ENCODE measurements at regions not wholly inside any gene's neighbourhood (a gene's known extent, or its start where the extent isn't known, plus 50 kb on each side); places are given as distances from the start of the nearest gene placed in this dataset.

DNA sequence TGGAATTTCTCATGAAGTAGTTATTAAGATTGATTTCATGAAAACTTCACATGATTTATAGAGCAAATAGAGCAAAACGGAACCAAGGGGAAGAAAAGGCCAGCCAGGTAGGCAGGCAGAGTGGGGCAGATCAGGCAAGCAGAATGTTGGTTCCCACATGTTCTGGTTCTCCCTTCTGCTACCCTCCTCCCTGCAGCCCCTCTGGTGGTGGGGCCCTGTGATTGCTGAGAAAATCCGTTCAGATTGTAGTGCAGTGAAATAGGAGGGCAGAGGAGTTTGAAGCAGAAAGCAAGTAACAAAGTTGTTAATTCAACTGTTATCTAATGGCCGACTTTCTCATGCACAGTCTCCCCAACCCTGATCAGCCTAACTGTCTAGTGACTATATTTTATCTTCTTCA lies 185.3 kb downstream of the MID1IP1 start:
- no peak for DNase-seq (ENCODE audit: extremely low read depth, low read depth, low spot score)

DNA sequence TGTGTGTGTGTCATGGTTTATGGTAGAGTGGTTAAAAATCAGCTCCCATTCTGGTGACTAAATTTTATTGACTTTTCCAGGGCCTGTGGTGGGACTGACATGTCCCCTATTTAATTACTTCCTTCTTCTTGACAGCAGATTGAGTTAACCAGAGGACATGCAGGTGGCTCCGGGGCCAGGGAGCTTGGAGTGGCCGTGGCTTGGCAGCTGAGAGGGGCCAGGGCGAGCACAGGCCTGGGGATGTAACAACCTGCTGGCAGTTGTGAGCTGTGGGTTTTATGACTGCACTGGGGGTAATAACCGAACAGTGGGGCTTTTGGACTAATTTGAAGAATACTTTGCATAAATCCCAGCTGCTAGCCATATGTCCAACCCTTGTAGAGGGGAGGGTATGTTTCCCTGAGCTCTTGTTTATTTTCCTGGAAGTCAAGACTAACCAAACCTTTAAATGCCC lies 186.0 kb downstream of the MID1IP1 start:
- DNase-seq (ENCODE audit: extremely low read depth, low read depth, low spot score), result no peak

DNA sequence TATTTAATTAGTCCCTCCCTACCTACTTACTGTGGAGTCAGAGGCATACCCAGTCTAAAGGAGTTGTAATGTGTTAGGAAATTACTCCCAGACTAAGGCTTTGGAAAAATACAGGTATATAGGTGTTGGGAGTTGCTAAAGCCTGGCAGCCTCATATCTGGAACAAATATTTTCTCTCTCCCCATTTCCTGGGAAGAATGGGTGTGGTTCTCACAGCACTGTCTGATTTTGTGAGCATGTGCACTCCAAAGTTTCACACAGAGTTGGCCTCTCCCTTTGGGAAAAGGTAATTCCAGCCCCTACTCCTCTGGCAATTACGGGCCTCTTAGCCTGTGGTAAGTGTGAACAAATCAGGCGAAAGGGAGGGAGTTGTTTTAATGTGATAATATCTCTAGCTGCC lies 187.0 kb downstream of the MID1IP1 start:
- no peak for DNase-seq (ENCODE audit: extremely low read depth, low read depth, low spot score)

DNA sequence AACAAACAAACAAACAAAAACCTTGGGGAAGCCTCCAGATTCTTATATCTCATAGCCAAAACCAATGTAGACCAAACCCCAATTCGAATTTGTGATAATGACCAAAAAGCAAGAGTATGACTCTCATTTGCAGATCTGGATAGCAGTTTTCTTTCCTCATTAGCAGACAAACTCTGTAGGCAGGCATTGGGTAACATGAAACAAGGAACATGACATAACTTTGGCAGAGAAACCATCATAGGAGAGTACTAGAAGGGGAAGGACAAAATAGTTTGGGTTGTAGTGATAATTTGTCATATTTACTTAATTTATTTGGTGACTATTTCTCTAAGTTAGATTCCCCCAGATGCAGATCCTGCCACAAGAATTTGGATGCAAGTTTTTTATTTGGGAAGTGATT lies 187.8 kb downstream of the MID1IP1 start:
- no peak for DNase-seq (ENCODE audit: extremely low read depth, low read depth, low spot score)

DNA sequence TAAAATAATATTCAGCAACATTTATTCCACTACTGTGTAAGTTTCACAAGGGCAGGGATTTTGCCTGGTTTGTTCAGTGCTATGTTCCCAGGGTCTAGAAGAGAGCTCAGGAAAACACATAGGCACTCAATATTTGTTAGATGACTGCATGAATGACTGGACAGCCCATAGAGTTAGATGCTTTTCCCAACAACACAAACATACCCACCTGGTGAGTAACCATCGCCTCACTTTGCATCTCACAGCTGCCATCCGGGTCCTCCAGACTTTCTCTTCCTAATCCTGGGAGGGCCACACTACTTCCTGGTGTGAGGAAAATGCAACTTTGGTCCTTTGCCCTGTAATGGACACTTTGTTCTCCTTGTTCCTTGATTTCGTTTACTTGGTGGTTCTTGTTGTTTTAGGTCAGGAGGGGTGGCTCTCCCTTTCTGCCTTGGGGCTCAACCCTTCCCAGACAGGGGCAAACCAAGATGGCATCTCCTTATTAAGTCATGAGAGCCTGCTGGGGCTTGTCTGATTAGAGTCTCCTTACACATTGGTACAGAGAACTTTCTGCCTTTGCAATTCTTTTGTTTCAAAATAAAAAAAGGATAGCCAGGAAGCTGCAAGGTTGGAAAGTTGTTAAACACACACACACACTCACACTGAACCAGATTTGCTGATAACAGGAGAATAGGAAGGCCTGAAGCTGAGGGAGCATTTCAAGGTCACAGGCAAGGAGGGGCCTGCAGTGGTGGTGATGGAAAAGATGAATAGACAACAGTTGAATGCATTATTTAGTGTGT lies 190.6 kb downstream of the MID1IP1 start:
- DNase-seq (ENCODE audit: extremely low read depth, low read depth, low spot score), result no peak

DNA sequence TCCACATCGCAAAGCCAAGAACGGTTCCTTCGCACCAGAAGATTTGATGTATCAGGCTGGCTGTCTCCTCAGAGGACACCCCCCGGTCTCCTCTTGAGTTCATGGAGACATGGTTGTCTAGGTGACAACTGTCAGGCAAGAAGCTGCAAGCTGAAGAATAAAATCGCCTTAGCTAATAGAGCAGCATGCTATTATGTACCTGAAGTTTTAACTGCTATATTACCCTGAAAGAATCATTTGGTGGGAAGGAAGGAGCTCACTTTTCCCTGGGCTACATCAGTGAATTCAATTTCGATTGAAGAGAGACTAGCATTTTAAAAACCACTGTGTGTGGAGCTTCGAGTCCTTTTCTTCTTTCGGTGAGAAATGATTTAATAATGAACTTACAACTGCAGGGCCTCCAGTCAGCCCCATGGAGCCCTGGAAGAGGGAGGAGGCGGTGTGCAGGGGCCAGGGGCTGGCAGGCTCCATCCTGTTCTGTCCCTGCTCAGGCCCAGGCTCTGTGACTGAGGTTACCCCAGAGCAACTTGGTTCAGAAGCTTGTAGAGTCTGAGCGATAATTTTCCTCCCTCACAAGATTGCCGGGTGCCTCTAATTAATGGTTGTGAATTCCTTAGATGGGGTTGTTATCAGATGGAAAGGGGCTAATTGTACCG lies 191.3 kb downstream of the MID1IP1 start:
- no peak for DNase-seq (ENCODE audit: extremely low read depth, low read depth, low spot score)

DNA sequence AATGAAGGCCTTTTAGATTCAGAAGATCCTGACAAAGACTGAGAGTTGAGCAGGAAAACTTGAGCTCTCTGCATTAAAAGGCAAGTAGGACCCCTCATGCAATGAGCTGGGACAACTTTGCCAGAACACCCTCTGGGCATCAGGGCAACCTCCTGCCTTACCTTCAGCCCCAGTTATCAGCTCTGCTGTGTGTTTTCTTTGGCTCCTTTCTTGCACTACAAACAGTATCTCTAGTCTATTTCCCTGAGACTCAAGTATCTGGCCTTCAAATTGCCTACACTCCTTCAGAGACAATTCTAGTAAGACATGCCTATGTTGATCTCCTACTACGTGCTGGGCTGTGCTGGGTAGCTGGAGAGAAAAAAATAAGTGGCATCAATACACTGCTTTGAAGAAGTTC lies 192.2 kb downstream of the MID1IP1 start:
- no peak for DNase-seq (ENCODE audit: extremely low read depth, low read depth, low spot score)

DNA sequence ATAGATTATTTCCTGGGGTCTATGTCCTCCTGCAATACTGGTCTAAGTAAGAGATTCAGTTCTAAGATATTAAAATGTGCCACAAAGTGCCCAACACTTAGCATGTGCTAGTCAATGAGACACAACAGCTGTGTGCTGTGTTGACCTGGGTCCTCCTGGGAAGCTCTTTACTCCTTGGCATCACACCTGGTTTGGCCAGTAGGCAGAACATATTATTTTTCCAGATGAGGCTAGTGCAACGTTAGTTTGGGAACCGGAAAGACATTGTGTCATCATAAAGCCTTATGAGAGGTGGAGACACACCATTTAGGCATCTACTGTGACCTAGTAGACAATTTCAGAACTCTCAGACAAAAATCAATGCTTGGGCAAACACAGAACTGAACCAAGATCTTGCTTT lies 197.8 kb downstream of the MID1IP1 start:
- DNase-seq (ENCODE audit: extremely low read depth, low read depth, low spot score), result no peak

DNA sequence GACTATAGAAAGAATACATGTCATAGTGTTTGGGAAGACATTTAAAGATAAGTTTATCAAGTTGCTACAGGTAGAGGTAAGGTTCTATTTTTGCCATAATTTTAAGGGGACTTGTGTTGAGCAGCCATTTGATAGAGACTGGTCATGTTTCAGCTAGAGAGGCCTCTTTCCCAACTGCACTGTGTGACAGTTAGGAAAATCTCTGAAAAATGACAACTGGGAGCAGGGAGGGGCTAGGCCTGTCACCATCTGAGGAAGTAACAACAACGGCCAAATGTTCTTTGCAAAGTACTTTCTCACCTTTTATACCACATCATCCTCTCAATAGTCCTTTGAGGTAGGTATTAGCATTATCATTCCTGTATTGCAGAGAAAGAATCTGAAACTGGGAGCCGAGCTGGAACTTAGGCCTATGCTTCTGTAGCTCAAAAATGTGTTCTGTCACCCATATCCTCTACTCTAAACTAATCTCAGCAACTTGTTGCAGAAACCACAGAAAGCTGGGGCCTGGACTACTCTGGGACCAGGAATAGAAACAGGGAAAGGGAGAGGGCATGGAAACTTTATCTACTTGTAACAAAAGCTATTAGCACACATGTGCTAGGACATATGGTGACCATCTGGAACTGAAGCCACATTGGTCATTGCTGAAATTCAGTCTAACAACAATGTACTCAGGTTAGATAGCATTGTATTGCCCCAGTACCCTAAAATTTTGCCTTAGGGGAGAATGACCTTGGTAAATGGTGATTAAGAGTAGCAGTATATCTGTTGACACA lies 198.9 kb downstream of the MID1IP1 start:
- DNase-seq (ENCODE audit: extremely low read depth, low read depth, low spot score), result no peak

DNA sequence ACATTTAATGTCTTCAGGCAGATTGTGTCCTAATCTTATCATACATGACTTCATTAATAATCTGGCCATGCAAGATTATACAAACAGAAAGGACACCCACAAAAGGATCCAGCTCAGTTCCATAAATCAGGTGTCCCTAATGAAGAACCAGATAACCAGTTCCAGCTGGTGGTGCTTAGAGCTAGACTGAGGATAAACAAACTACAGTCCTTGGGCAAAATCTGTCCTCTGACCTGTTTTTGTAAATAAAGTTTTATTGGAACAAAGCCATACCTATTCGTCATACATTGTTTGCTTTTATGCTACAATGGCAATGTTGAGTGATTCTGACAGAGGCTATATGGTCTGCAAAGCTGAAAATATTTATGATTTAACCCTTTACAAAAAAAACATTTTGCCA lies 199.5 kb downstream of the MID1IP1 start:
- no peak for DNase-seq (ENCODE audit: extremely low read depth, low read depth, low spot score)

DNA sequence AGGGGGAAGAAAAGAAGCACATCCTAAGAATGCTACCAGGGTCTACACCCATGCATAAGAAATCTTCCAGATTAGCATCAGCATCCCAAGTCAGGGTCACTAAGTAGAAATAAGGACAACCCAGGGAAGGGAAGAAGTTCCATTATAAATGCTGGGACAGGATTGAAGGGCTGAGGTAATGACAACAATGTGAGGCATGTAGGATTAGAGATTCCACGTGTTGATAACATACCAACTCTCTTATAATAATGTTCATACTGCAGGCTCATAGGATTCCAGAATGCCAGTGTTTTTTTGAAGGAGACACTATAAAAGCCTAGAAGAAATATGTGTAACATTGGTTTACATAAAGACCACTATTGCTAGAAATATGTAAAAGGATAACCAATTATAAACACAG lies 201.2 kb downstream of the MID1IP1 start:
- no peak for DNase-seq (ENCODE audit: extremely low read depth, low read depth, low spot score)

DNA sequence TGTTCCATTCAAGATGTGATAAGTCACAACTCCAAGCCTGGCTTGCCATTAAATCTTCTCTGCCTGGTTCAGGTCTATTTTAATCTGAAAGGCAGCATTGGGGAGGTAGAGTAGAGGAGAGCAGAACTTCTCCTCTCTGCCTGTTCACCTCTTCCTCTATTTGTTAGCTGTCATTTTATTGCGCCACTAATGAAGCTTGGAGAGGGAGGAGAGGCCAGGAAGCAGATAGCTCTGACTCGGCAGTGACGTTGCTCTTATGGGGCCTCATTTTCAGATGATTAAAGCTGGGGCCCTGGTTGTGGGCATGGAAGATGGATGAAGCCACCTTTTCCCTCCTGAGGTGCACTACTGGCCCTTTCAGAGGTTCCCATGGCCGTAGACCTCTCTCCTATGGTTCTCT lies 207.3 kb downstream of the MID1IP1 start:
- no peak for DNase-seq (ENCODE audit: extremely low read depth, low read depth, low spot score)

DNA sequence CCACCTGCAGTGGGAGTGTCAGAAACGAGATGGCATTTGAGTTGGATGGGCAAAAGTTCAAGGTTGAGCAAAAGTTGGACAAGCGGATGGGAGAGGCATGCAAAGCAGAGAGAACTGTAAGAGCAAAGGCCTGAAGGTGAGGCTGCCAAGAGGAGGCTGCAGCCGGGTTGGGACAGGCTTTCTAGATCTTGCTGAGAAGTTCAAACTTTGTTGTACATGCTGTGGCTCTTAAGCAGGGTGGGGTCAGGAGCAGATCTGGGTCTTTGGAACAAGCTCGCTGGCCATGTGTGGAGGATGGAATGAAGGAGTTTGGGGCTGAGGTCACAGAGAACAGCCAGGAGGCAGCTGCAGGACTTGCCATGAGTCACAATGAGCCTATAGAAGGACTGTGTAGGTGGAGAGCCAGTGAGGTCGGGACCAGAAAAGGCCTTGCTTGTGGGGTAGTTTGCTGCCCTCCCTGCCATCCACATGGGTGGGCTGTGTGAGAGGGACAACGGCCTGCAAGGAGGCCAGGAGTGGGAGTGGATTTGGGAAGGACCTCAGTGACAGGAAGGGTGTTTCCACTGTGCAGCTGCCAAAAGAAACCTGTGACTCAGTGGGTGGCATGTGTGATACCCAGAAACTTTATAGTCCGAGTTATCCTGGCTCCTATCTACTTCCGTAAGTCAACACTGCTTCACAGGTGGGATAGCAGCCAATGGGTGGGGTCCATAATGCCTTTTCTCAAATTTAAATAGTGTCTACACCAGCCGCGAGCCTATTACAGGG lies 210.4 kb downstream of the MID1IP1 start:
- DNase-seq (ENCODE audit: extremely low read depth, low read depth, low spot score), result no peak

DNA sequence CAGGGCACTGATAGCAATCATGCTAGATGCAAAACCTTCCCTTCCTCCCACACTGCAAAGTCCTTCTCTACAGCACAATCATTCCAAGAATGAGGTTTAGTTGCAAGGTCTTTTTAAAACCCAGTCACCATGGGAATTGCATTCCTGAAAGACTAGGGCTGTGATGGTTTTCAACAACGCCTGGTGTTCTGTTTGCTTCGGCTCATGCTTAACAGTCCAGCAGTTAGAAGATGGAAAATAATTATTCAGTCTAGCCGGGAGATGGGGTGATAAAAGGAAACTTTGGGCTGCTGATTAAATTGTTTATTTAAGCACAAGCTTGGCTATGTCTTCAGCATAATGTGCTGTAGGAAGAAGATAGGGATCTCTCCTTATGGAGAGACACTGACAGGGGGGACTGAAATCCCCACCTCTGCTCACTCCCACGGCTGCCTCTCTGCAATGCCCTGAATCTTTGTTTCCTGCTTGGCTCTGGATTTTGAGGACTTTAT lies 211.4 kb downstream of the MID1IP1 start:
- no peak for DNase-seq (ENCODE audit: extremely low read depth, low read depth, low spot score)

DNA sequence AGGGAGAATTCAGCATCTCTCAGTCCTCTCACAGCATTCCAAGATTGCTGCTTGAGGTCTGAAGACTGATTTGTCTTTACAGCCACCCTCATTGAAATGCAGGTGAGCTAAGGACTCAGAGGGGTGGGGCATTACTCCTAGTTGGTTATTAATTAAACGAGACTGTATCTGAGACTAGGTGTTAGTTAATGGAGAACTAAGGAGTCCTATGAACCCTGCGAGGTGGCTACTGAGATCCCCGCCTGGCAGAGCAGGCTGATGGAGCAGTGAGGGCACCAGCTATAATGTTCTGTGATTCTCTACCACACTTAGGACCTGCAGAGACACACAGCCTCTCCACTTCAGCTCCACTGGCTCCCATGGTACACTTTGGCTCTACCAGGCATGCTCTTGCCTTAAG lies 215.3 kb downstream of the MID1IP1 start:
- no peak for DNase-seq (ENCODE audit: extremely low read depth, low read depth, low spot score)

DNA sequence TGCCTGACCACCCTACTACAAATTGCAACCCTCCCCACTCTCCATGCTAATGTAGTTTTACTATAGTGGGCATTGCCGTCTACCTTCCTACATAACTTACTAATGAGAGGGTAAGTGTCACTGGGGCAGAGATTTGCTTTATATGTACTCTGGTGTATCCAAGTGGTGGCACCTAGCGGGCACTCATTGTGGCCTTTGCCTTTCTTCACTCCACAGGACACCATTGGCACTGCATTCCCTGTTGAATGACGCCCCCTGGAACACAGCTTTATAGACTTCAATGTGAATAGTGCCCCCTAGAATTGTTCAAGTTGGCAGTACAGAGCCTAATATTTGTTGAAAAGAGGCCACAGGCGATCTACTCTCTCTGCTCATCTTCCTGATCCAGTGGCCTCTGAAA lies 215.8 kb downstream of the MID1IP1 start:
- DNase-seq (ENCODE audit: extremely low read depth, low read depth, low spot score), result no peak

DNA sequence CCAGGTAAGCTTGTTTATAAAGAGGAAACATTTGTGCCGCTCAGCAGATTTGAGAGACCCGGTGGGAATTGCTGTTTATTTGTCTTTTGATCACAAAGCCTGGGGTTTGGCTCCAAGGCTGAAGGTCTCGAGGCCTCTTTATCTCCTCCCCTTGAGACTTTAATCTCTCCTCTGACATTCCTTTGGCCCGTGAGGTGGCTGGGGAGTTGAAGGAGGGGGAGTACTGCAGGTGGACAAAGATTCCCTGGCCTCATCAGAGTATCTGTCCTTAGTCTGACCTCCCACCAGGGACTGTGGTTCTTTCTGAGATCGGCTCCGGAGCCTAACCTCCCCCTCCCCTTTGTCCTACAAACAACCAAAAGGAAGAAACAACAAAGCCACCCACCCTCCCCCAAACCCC lies 216.5 kb downstream of the MID1IP1 start:
- no peak for DNase-seq (ENCODE audit: extremely low read depth, low read depth, low spot score)

DNA sequence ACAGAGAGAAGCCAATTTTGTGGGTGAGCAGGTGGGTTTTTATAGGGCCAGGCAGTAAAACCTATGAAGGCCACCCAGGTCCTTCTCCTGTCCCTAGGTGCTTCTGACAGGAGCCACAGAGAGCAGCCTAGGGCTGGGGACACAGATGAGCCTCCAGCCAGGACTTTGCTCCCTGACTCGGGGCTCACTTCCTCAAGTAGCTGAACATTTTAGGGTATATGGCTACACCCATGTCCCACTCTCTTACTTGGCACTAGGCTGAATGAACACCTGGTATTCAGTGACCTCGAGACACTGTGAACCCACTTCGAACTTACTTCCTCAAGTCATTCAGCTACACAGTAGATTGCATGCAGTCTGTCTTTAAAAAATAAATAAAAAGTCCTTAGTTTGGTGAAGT lies 217.3 kb downstream of the MID1IP1 start:
- no peak for DNase-seq (ENCODE audit: extremely low read depth, low read depth, low spot score)

DNA sequence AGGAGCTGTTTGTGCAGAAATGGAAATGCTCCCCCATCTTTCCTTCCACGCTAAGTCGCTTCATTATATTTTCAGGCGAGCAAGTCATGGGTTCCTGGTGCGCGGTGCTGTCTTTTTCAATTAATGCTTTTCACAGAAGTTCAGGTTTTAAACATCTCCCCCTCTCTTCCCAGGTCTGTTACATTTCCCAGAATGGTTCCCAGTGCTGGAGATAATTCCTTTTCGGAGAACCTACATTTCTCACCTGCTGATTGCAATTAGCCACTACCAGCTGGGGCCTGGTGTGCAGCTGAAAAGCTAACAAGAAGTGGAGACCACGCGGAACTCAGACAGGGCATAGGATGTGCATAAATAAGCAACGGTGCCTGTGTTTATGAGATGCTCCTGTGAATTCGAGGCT lies 217.8 kb downstream of the MID1IP1 start:
- DNase-seq (ENCODE audit: extremely low read depth, low read depth, low spot score), result no peak

DNA sequence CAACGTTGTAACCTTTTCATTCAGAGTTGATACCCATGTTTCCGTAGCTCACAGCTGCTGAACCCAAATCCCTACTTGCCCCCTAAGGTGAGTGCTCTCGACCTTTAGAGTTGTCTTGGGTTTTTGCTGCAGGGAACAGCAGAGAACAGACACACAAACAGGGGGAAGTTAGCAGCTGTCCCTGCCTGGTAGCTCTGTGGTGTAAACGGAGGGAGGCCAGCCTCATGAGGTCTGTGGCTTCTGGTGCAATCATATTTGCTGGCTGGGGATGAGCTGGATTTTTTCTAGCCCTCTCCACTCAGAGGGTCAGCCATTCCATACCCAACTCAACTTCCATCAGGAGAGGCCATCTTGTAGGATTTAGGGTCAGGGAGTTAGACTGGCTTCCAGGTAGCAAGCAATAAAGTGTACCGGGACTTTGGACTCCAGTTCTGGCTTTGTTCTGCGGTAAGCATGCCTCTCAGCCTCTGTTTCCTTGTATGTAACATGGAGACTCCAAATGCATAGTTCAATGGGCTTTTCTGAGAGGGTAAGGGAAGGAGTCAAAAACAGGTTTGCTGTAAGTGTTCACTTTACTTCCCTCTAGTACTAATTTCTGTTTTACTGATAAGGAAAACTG lies 218.9 kb downstream of the MID1IP1 start:
- DNase-seq (ENCODE audit: extremely low read depth, low read depth, low spot score), result no peak

Measured in glomerular endothelial cell (primary cell).